Right lobe of liver (tissue), 6 donors: ENCODE measurements at regions not wholly inside any gene's neighbourhood (a gene's known extent, or its start where the extent isn't known, plus 50 kb on each side); places are given as distances from the start of the nearest gene placed in this dataset.

Source experiments
- ATAC-seq, 4 donors: fragments of 200-7000 bp; cut with Tn5 transposase; one replicate each; pipeline ENCODE4 v1.9.1; 2020; ENCODE audit warnings: mild to moderate bottlenecking in 4 of 4, moderate library complexity in 4 of 4
- DNase-seq, 3 donors: peaks; one replicate each; pipeline ENCODE4 v3.0.0-alpha.2; 2020
- H3K27ac ChIP-seq, 3 donors: fragments of 200-600 bp; one replicate each; pipeline ENCODE4 v1.8.0; 2022
- H3K27me3 ChIP-seq, 2 donors: fragments of 200-600 bp; one replicate each; pipeline ENCODE4 v1.8.0; 2022
- H3K36me3 ChIP-seq, 4 donors: fragments of 200-600 bp; sonication (generic) in 1 of 4; one replicate each; pipeline versions ENCODE4 v1.5.1 to v1.8.0; 2017 to 2022; ENCODE audit warnings: control low read depth in 1 of 4
- H3K4me1 ChIP-seq, 4 donors: fragments of 200-600 bp; sonication (generic) in 1 of 4; one replicate each; pipeline versions ENCODE4 v1.5.1 to v1.8.0; 2017 to 2022; ENCODE audit warnings: control low read depth in 1 of 4
- H3K4me3 ChIP-seq, 3 donors: fragments of 200-600 bp; one replicate each; pipeline ENCODE4 v1.8.0; 2022
- H3K9me3 ChIP-seq, 4 donors: fragments of 200-600 bp; sonication (generic) in 1 of 4; one replicate each; pipeline versions ENCODE4 v1.5.1 to v1.8.0; 2017 to 2022; ENCODE audit warnings: control low read depth in 1 of 4
- POLR2A ChIP-seq: fragments of 450-650 bp; IDR thresholded peaks from one replicate; pipeline ENCODE4 v1.6.1; 2017; ENCODE audit warnings: antibody characterized with exemption, mild to moderate bottlenecking
- WGBS: methylation state at CpG from one replicate; pipeline ENCODE4 v1.1.6; 2018; ENCODE audit warnings: low coverage, low lambda C conversion rate; ENCODE audit not compliant: insufficient coverage; ENCODE audit errors: missing lambda C conversion rate; 5-methylcytosine and 5-hydroxymethylcytosine counted together
- intact Hi-C, 2 donors: fragments of 100-400 bp; cut with DNase I; formaldehyde crosslinking; loops; one replicate each; pipeline versions ENCODE4 v1.11.2 to v1.14.1; 2022
- TF ChIP-seq, protein P1 (sequence below), 4 donors: fragments of 200-600 bp in 3 of 4; fragments of 450-650 bp in 1 of 4; IDR thresholded peaks; one replicate each; pipeline versions ENCODE4 v1.5.1 to v1.8.0; 2016 to 2022; ENCODE audit warnings: antibody characterized with exemption in 4 of 4, mild to moderate bottlenecking in 2 of 4
- donor health status: DM: no; HTN: yes; CAD: no.
- donor health status: DM: no; HTN: no; CAD: no.
- donor health status: DM: no; HTN: no; CAD: no.
- donor health status: DM: no; HTN: yes; CAD: no.
- donor health status: DM: no; HTN: yes; CAD: no.

DNA sequence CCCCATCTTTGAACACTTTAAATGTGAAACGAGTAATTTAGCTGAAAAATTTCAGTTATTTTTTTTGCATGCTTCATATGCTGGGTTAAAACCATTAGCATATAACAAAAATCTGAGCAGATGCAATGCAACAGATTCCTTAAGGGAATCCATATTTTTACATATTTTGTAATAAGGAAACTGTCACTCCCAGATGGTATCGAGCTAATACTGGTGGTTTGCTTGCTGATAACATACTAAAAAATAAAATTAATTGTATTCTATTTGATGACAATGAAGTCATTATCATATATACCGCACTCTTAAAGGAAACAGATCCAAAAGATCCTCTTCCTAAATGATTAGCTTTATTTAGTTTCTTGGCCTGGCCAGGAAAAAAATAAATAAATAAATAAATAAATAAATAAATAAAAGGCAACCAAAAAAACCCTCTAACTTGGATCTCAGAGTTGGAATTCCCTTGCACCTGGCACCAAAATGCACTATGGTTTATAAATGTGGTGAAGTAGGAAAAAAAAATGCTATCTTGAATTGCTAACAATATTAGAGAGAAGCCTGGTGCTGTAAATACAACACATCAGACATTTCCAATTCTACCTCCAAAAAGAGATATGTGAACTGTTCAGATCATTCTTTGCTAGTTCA, 503.2 kb upstream of the ARRDC4 start:
- Histone ChIP-seq H3K27me3 (no peaks in the 10 kb centered on the region), H3K9me3 (no peaks in the 10 kb centered on the region), H3K4me3 (no peak overlapping the region), H3K27ac (no peak overlapping the region), H3K36me3 (no peaks in the 10 kb centered on the region), H3K4me1 (no peaks in the 10 kb centered on the region)
- DNase-seq (no peak), ATAC-seq (no peak)
- WGBS = 35% methylated on average over 3 of the region's 3 CpGs
- intact Hi-C loops = no loop called here
- TF ChIP-seq, protein P1, sequence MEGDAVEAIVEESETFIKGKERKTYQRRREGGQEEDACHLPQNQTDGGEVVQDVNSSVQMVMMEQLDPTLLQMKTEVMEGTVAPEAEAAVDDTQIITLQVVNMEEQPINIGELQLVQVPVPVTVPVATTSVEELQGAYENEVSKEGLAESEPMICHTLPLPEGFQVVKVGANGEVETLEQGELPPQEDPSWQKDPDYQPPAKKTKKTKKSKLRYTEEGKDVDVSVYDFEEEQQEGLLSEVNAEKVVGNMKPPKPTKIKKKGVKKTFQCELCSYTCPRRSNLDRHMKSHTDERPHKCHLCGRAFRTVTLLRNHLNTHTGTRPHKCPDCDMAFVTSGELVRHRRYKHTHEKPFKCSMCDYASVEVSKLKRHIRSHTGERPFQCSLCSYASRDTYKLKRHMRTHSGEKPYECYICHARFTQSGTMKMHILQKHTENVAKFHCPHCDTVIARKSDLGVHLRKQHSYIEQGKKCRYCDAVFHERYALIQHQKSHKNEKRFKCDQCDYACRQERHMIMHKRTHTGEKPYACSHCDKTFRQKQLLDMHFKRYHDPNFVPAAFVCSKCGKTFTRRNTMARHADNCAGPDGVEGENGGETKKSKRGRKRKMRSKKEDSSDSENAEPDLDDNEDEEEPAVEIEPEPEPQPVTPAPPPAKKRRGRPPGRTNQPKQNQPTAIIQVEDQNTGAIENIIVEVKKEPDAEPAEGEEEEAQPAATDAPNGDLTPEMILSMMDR (IDR thresholded peaks at IDR 0.05) = no peak
- TF ChIP-seq POLR2A = no peak

DNA sequence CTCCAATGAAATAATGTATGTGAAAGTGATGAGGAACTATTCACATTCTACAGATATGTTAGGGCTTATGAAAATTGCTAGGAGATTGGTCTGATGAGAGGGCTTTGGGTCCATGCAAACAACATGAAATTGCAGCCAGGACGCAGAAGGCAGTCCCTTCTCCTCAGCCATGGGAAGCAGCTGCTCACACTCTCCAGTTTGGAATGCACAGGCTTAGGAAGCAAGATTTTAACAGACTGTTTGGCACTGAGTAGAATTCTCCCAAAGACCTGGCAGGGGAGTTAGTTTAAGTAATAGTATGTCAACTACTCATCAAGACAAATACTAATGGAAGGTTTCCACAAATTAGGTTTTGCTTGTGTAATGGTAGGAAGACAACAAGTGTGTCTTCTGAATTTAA, 500.7 kb upstream of the ARRDC4 start:
- DNase-seq (no peak), ATAC-seq (no peak)
- no peaks in the 10 kb centered on the region for H3K4me1 ChIP-seq
- H3K27ac ChIP-seq = no peak overlapping the region
- no peaks in the 10 kb centered on the region for H3K36me3 ChIP-seq
- no peak overlapping the region for H3K4me3 ChIP-seq
- H3K9me3 ChIP-seq = no peaks in the 10 kb centered on the region
- TF ChIP-seq POLR2A = no peak
- TF ChIP-seq, protein P1 (IDR thresholded peaks at IDR 0.05) = no peak
- intact Hi-C loops = no loop called here
- H3K27me3 ChIP-seq = no peaks in the 10 kb centered on the region
- WGBS = 25% methylated on average over 1 of the region's 1 CpG

DNA sequence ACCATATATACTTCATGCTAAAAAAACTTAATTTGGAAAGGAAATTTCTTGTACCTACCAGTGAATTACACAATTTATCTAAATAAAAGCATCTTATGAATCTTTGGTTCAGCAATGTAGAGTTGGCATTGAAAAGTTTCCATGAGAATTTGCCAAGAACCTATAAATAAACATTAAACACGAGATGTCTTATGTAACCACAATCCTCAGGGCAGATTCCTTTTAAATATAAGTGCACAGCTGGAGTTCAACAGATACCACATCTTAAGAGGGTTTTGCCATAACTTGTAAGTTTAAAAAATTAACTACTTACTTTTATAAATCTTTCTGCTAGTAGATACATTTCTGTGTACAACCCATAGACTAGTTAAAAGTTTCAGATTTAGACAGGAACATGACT, 499.3 kb upstream of the ARRDC4 start:
- no peak overlapping the region for H3K27ac ChIP-seq
- H3K9me3 ChIP-seq = no peaks in the 10 kb centered on the region
- TF ChIP-seq, protein P1 (IDR thresholded peaks at IDR 0.05) = no peak
- TF ChIP-seq POLR2A = no peak
- intact Hi-C loops = no loop called here
- H3K27me3 ChIP-seq = no peaks in the 10 kb centered on the region
- ATAC-seq (no peak), DNase-seq (no peak)
- no peaks in the 10 kb centered on the region for H3K4me1 ChIP-seq
- H3K4me3 ChIP-seq = no peak overlapping the region
- 0% methylated on average over 1 of the region's 1 CpG for WGBS
- H3K36me3 ChIP-seq = no peaks in the 10 kb centered on the region

DNA sequence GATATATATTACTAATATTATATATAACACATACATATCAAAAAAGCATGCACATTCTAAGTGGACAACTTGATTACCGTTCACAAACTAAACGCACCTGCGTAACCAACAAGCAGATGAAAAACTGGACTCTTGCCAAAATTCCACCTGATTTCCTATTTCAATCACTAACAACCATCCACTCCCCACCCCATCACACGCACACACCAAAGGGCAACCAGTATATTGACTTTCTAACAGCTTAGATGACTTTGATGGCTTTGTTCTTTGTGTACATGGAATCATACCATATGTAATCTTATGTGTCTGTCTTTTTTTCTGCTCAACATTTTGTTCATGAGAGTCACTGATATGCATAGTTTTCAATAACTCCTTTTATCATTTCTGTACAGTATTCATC, 496.8 kb upstream of the ARRDC4 start:
- H3K27ac ChIP-seq = no peak overlapping the region
- 44% methylated on average over 4 of the region's 4 CpGs for WGBS
- DNase-seq (no peak), ATAC-seq (no peak)
- intact Hi-C loops = no loop called here
- H3K27me3 ChIP-seq = no peaks in the 10 kb centered on the region
- no peaks in the 10 kb centered on the region for H3K9me3 ChIP-seq
- H3K4me1 ChIP-seq = no peaks in the 10 kb centered on the region
- no peak for TF ChIP-seq POLR2A
- TF ChIP-seq, protein P1 (IDR thresholded peaks at IDR 0.05) = no peak
- H3K4me3 ChIP-seq = no peak overlapping the region
- no peaks in the 10 kb centered on the region for H3K36me3 ChIP-seq

DNA sequence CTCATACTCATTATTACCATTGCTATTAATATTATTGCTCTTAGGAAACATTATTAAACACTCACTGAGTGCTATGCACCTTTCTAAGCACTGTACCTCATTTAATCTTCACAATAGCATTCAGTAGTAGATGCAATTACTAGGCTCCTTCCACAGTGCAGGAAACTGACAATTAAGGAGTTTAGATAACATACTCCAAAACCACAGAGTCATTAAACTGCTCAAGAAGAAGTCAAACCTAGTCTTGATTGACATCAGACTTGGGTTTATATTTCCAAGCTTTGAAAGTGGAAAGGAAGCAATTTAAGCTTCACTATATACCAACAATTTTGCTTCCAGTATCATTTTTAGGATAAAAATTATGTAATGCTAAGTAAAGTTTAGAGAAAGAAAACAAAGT, 490.1 kb upstream of the ARRDC4 start:
- DNase-seq (no peak), ATAC-seq (no peak)
- TF ChIP-seq, protein P1 (IDR thresholded peaks at IDR 0.05) = no peak
- no peak for TF ChIP-seq POLR2A
- Histone ChIP-seq H3K9me3 (no peaks in the 10 kb centered on the region), H3K36me3 (no peaks in the 10 kb centered on the region), H3K4me1 (no peaks in the 10 kb centered on the region), H3K4me3 (no peak overlapping the region), H3K27me3 (no peaks in the 10 kb centered on the region), H3K27ac (no peak overlapping the region)
- intact Hi-C loops = no loop called here
